ENCODE measurements at regions not wholly inside any gene's neighbourhood (a gene's known extent, or its start where the extent isn't known, plus 50 kb on each side); places are given as distances from the start of the nearest gene placed in this dataset.
A peak's percentile ranks its signal among the peaks of the same experiment; 100 is the strongest.
"Not testable (repeated sequence)": the region's sequence is repeated elsewhere in the genome, so short reads cannot be mapped to it uniquely, and the experiment has no call there.

DNA sequence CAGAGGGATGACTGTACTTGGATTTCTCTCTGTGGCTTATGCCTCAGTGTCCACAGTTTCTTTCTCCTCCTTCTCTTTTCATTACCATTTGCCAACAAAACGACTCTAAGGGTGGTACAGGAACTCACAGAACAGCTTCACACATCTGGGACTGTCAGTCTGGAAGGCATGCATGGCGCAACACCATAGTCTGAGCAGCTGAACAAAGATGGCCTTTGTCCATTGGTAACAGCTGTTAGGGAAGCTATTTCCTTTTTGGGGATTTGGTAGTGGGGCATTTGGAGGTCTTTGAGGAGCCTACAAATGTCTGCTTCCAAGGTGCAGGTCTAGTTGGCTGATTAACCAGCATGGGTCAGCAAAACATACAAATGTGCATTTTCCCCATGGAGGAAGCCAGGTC lies 81.4 kb upstream of the PCDH8 start:
- DNase-seq = no peak

DNA sequence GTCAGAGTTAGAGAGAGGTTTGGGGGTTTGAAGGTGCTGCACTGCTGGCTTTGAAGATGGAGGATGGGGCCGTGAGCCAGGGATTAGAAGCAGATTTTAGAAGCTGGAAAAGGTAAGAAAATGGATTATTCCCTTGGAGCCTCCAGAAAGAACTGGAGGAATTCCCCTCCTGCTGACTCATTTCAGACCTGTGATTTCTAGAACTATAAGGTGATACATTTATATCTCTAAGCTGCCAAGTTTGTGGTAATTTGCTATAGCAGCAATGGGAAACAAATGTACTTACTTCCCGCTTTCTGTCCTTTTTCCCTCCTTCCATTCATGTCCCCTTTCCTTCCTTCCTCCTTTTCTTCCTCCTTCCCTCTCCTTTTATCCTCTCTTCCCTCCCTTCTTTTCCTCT lies 78.5 kb upstream of the PCDH8 start:
- DNase-seq = no peak

DNA sequence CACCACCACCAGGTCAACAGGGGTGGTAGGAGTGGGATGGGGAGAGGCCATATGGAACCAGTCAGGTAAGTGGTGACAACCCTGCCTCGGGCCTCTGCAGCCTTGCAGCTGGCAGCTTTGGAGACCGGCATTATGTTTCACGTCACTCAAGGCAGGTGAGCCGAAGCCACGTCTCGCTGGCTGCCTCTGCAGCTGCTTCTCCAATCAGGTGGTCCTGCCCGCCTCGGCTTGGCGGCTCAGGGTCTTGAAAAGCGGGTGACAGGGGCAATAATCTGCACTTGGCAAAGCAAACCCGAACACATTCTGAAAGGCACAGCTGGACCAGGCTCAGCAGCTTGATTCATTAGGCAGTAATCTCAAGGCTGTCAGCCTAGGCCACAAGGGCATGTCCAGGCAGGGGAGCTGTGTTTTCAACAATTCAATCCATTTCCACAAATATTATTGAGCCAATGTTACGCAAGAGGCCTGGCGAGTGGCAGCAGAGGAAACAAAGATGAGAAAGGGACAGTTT lies 77.4 kb upstream of the PCDH8 start:
- DNase-seq = peak; percentile 60

DNA sequence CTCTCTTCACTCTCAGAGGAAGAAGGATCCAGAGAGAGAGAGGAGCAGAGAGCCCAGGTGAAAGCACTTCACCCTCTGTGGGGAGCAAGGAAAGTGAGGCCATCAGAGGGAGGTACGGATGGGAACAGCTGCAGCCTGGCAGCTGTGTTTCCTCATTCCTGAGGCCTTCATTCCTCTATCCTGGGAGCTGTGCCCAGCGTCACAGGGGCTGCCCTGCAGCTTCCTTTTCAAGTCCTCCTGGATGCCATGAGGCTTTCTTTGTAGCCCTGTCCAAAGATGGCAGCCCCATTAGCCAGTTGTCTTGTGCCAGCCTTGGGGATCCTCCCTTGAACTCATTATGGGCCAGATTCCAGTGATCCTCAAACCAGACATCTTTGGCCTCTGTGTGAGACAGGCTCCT lies 76.8 kb upstream of the PCDH8 start:
- DNase-seq = peak; percentile 47

DNA sequence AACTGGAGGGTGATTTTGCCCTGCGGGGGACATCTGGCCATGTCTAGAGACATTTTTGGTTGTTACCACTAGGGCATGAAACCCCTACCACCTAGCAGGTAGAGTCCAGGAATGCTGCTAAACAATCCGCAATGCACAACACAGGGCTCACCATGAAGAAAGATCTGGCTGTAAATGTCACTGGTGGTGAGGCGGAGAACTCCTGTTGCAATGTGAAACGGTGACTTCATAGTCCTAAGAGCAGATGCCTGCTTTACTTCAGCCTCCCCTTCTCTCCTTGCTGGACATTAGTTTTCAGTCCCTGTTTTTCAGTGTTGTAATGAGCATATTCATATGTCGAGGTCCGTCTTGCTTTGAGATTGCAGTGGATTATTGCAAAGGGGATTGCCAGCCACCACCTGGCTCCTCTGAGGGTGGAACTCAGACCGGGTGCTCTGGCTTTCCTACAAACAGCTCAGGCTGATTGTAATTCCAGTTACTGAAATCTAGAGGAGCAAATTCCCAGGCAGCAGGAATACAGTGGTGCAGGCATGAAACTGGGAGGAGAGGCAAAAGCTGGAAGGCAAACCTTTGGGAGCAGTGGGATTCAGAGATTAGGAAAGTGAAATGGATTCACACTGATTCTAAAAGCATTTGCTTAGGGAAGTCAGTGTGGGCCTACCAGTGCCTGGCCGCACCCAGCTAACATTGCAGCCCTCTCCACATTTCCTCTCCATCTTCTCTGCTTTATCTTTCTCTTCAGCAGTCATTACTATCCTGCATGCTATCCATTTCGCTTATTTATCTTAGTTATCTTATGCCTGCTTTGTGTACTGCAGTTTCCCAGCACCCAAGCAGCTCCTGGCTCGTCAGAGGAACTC lies 76.1 kb upstream of the PCDH8 start:
- DNase-seq = no peak

DNA sequence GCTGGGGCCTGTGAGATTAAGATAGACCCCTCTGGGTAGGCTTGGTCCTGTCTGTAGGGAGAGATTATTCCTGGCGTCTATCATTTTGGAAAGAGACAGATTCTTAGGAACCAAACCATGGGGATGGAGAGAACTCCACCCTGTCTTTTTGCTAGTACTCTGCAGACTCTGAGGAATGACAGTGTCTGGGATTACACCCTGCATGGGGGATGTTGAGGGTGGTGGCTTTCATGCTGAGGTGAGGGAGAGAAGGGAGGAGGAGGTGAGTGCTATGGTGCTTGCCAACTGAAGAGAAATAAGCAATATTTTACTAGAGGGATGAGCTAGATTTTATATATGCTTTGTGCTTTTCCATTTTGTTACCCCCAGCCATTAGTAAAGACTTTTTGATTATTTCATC lies 74.5 kb upstream of the PCDH8 start:
- no peak for DNase-seq

DNA sequence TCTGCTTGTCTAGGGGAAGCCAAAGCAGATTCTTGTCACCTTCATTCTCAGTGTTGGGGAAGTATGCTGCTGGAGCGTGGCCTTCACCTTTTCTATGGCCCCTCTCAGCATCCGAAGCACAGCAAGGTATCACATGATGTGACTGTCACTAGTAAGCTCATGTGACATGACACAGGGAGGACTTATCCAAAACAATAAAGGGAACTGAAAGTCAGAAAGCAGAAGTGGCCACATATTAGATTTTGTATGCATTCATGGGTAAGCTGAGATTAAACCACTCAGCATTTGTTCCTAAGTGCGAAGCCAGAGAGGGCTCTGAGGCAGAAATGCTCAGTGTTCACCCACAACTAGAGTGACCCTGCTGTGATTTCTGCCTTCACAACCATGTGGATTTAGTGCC lies 72.8 kb upstream of the PCDH8 start:
- DNase-seq = no peak

DNA sequence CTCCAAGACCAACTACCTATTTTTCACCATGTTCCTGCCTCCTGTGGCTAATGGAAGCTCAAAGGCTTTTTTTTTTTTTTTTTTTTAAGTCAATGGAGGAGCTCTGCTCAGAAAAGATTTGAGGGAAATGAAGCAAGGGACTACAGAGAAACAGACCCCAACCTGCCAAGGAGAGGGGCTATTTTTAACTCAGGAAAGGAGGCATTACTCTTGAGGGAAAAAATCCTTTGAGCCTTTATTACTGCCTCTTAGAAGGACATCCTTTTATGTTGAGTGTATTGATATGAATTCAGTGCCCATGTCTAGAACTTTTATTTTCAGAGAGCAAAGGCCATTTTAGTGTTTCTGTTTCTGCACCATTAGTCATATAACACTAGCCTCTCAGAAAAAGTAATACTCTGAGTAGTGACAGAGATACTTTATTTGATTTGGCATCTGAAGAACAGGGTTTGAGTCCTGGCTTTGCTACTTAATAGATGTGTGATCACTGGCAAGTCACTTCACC lies 68.1 kb upstream of the PCDH8 start:
- no peak for DNase-seq

DNA sequence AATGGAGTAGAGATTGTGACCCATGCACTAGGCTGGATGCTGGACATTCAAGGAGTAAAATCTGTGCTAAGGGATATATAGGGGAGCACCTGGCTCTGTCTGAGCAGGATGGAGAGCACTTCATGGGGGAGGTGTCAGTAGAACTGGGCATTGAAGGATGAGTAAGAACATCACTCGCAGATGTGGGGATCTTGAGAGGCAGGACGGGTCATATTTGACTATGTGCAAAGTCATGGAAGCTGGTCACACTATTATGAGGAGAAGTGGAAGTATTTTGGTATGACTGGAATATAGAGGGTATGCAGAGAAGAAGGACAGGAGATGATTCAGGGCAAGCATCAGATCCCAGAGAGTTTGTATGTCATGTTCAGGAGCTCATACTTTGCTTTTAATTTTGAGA lies 62.9 kb upstream of the PCDH8 start:
- DNase-seq = no peak

DNA sequence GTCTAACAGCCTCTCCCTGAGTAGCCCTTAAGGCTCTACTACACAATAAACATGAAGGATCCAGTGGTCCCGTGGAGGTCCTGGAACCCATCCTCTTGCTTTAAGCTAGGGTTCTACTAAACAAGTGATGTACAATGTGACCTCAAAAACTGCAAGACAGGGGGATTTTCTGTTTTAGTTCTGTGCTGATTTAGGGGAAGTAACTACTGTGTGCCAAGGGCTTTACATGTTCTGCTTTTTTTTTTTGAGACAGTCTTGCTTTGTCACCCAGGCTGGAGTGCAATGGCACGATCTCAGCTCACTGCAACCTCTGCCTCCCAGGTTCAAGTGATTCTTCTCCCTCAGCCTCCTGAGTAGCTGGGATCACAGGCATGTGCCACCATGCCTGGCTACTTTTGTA lies 61.9 kb upstream of the PCDH8 start:
- not testable (repeated sequence) for DNase-seq

DNA sequence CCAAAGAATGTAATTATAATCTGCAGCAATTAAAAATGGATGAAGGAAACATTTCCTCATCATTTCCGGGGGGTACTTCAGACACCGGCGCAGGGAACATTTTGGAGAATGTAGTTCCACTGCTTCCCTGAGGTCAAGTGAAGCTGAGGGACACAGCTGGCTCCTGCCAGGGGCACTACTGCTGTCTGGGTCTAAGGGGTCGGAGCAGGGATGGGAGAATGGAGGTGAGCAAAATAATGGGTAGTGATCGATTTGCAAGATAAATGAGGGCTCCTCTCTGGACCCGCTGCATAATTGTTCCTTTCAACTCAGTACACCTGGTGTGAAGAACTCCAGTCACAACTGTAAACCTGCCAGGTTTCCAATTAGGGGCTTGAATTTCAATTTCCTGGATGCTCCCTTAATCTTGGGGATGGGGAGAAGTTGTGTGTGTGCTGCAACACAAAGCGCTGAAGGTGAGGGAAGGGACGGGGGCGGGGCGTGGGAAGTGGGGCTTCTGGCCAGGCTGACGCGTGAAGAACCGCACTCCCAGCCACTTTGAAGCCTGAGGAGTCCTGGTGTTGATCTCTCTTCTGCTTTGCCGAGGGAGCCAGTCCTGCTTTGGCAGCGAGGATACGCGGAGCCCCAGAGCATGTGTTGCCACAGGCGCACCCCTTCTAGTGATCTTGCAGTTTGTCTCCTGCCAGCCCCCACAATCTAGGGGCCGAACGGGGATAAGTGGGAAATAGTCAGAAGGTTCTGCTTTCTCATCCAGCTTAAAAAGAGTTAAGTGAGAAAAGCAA lies 57.9 kb upstream of the PCDH8 start:
- DNase-seq = no peak

DNA sequence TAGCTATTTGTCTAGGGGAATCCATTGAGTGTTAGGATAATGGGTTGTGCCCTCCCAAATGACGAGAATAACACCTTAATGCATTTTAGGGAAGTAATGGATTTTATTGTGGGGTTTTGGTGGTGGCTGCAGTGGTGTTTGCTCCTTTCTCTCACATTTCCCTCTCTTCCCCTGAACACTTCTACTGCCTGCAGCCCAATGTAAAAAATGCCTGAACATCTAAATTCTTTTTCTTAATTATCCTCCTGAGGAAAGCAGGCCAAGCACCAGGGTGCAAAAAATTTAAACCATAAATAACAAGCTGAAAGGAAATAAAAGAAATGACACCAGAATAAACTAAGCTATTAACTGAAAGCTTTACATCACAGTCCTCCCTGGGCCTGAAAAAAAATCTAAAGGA lies 57.3 kb upstream of the PCDH8 start:
- DNase-seq = no peak

DNA sequence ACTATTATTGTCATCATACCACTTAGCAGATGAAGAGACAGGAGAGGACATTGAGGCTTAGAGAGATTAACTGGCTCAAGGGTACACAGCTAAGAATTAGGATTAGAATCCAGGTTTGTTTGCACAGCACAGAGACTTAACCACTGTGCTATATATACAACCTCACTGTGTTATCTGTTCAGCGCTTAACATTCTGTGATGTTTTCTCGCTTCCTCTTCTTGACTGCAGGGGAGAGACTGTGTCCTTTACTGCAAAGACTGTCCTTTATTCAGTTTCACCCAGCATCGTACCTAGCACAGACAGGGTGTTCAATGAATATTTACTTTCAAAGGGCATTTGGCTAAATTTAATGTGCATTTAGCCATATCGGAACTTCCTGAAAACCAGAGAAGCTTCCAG lies 54.9 kb upstream of the PCDH8 start:
- no peak for DNase-seq

DNA sequence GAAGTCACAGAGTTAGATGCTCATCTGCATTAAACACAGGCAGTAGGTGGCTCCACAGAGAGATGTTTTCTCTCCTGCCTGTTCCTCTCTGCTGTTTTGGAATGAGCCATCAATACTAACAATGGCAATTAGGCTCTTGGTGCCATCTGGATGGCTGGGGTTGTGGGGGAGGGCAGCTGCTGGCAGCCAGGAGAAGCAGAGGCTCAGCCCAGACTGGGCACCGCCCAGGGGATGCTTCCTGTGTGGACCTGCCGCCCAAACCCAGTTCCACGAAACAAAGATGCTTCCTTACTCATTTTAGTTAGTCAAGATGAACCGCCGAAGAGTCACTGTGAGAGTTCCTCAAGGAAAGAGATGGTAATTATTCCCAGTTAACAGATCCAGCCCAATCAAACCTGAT lies 50.8 kb upstream of the PCDH8 start:
- DNase-seq = no peak

Measured in left hindlimb (tissue), 1 donor.